ENCODE measurements at regions not wholly inside any gene's neighbourhood (a gene's known extent, or its start where the extent isn't known, plus 50 kb on each side); places are given as distances from the start of the nearest gene placed in this dataset.

- TF ChIP-seq MYC (IDR thresholded peaks at IDR 0.05; ENCODE audit: low read depth, low read length) (no peak), CTCF (IDR thresholded peaks at IDR 0.05; ENCODE audit: low read depth, low read length) (no peak), MAX (IDR thresholded peaks at IDR 0.05; ENCODE audit: low read depth, low read length) (no peak), POLR2A (IDR thresholded peaks at IDR 0.05; ENCODE audit: extremely low read depth, insufficient read length) (no peak)
- DNase-seq (ENCODE audit: low read depth): no peak
- no peak overlapping the region for H3K4me3 ChIP-seq (ENCODE audit: low read depth, low read length)
Observed at GRCh38 chr9:134216961-134217360, 52.6 kb upstream of the RNU6ATAC start.

GRCh38 chr9:134217431-134218210 is 53.3 kb upstream of the RNU6ATAC start:
- peak; percentile 86 for DNase-seq (ENCODE audit: low read depth)
- H3K4me3 ChIP-seq (ENCODE audit: low read depth, low read length): no peak overlapping the region
- no peak for TF ChIP-seq MYC (IDR thresholded peaks at IDR 0.05; ENCODE audit: low read depth, low read length)
- peak; percentile 52 for TF ChIP-seq CTCF (IDR thresholded peaks at IDR 0.05; ENCODE audit: low read depth, low read length)
- TF ChIP-seq MAX (IDR thresholded peaks at IDR 0.05; ENCODE audit: low read depth, low read length): no peak
- TF ChIP-seq POLR2A (IDR thresholded peaks at IDR 0.05; ENCODE audit: extremely low read depth, insufficient read length): no peak

- TF ChIP-seq MAX (IDR thresholded peaks at IDR 0.05; ENCODE audit: low read depth, low read length): no peak
- no peak for TF ChIP-seq MYC (IDR thresholded peaks at IDR 0.05; ENCODE audit: low read depth, low read length)
Observed at GRCh38 chr9:134218230-134218629, 53.9 kb upstream of the RNU6ATAC start.

GRCh38 chr9:134219646-134220060 is 55.3 kb upstream of the RNU6ATAC start:
- H3K4me3 ChIP-seq (ENCODE audit: low read depth, low read length): no peak overlapping the region
- DNase-seq (ENCODE audit: low read depth): no peak
- no peak for TF ChIP-seq MYC (IDR thresholded peaks at IDR 0.05; ENCODE audit: low read depth, low read length)

More at GRCh38 chr9:134218230-134218629, 53.9 kb upstream of the RNU6ATAC start:
- no peak overlapping the region for H3K4me3 ChIP-seq (ENCODE audit: low read depth, low read length)
- DNase-seq (ENCODE audit: low read depth): no peak

GRCh38 chr9:134220311-134220710 is 55.9 kb upstream of the RNU6ATAC start:
- no peak for DNase-seq (ENCODE audit: low read depth)
- no peak overlapping the region for H3K4me3 ChIP-seq (ENCODE audit: low read depth, low read length)
- TF ChIP-seq POLR2A (IDR thresholded peaks at IDR 0.05; ENCODE audit: extremely low read depth, insufficient read length) (no peak), MYC (IDR thresholded peaks at IDR 0.05; ENCODE audit: low read depth, low read length) (no peak), CTCF (IDR thresholded peaks at IDR 0.05; ENCODE audit: low read depth, low read length) (no peak), MAX (IDR thresholded peaks at IDR 0.05; ENCODE audit: low read depth, low read length) (no peak)

GRCh38 chr9:134221273-134222017 is 57.1 kb upstream of the RNU6ATAC start:
- no peak for DNase-seq (ENCODE audit: low read depth)
- H3K4me3 ChIP-seq (ENCODE audit: low read depth, low read length): no peak overlapping the region
- TF ChIP-seq MYC (IDR thresholded peaks at IDR 0.05; ENCODE audit: low read depth, low read length) (no peak), CTCF (IDR thresholded peaks at IDR 0.05; ENCODE audit: low read depth, low read length) (no peak), MAX (IDR thresholded peaks at IDR 0.05; ENCODE audit: low read depth, low read length) (no peak), POLR2A (IDR thresholded peaks at IDR 0.05; ENCODE audit: extremely low read depth, insufficient read length) (no peak)
